ENCODE measurements at regions not wholly inside any gene's neighbourhood (a gene's known extent, or its start where the extent isn't known, plus 50 kb on each side); places are given as distances from the start of the nearest gene placed in this dataset.

DNA sequence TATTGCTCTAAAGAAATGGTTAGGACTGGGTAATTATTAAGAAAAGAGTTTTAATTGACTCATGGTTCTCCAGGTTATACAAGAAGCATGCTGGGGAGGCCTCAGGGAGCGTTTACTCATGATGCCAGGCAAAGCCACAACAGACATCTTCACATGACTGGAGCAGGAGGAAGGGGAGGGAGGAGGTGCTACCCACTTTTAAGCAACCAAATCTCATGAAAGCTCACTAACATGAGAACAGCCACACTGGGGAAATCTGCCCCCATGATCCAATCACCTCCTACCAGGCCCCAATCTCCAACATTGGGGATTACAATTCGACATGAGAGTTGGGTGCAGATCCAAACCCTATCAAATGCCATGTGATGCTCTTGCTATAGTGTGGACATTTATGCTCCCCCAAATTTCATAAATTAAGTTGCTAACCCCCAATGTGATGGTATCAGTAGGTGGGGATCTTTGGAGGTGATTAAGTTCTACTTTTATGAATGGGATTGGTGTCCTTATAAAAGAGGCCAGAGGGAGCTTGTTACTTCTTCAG is 773.6 kb upstream of the CDH10 start:
- TF ChIP-seq, protein P1, sequence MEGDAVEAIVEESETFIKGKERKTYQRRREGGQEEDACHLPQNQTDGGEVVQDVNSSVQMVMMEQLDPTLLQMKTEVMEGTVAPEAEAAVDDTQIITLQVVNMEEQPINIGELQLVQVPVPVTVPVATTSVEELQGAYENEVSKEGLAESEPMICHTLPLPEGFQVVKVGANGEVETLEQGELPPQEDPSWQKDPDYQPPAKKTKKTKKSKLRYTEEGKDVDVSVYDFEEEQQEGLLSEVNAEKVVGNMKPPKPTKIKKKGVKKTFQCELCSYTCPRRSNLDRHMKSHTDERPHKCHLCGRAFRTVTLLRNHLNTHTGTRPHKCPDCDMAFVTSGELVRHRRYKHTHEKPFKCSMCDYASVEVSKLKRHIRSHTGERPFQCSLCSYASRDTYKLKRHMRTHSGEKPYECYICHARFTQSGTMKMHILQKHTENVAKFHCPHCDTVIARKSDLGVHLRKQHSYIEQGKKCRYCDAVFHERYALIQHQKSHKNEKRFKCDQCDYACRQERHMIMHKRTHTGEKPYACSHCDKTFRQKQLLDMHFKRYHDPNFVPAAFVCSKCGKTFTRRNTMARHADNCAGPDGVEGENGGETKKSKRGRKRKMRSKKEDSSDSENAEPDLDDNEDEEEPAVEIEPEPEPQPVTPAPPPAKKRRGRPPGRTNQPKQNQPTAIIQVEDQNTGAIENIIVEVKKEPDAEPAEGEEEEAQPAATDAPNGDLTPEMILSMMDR (conservative IDR thresholded peaks at IDR 0.05 in 1 of 2, IDR thresholded peaks at IDR 0.05 in 1 of 2; ENCODE audit: low read depth in 1 of 2, low read length in 2 of 2) = no peak
- TF ChIP-seq EZH2 (IDR thresholded peaks at IDR 0.05; ENCODE audit: low read length, missing control alignments) = no peak

Data from fibroblast of lung (primary cell).